Neuronal stem cell (in vitro differentiated cells): ENCODE measurements at regions not wholly inside any gene's neighbourhood (a gene's known extent, or its start where the extent isn't known, plus 50 kb on each side); places are given as distances from the start of the nearest gene placed in this dataset.

Experiments used
- DNase-seq: peaks from one replicate; pipeline ENCODE4 v3.0.0-alpha.2; 2013; ENCODE audit warnings: low spot score
- H2AFZ ChIP-seq: one replicate; pipeline ENCODE4 v1.6.1; 2013; ENCODE audit warnings: mild to moderate bottlenecking, low read length, inconsistent platforms
- H2AK5ac ChIP-seq: 2 replicates; pipeline ENCODE4 v1.6.1; 2013; ENCODE audit warnings: low read depth, mild to moderate bottlenecking, inconsistent platforms, low read length, moderate library complexity, mixed read lengths
- H2BK120ac ChIP-seq: 2 replicates; pipeline ENCODE4 v1.6.1; 2013; ENCODE audit warnings: low read depth, mild to moderate bottlenecking, inconsistent platforms, low read length, moderate library complexity, mixed read lengths
- H2BK12ac ChIP-seq: one replicate; pipeline ENCODE4 v1.6.1; 2013; ENCODE audit warnings: low read length, inconsistent platforms
- H2BK15ac ChIP-seq: 2 replicates; pipeline ENCODE4 v1.6.1; 2013; ENCODE audit warnings: mild to moderate bottlenecking, low read length, inconsistent platforms, mixed read lengths
- H2BK5ac ChIP-seq: one replicate; pipeline ENCODE4 v1.6.1; 2013; ENCODE audit warnings: inconsistent platforms, mild to moderate bottlenecking, low read length, moderate library complexity
- H3K14ac ChIP-seq: one replicate; pipeline ENCODE4 v1.6.1; 2013; ENCODE audit warnings: low read length, inconsistent platforms
- H3K18ac ChIP-seq: 2 replicates; pipeline ENCODE4 v1.6.1; 2013; ENCODE audit warnings: low read length, inconsistent platforms
- H3K23ac ChIP-seq: 2 replicates; pipeline ENCODE4 v1.6.1; 2013; ENCODE audit warnings: low read depth, mild to moderate bottlenecking, mixed read lengths, low read length, inconsistent platforms; ENCODE audit not compliant: poor library complexity
- H3K27ac ChIP-seq: replicated peaks from 3 replicates; pipeline ENCODE4 v1.5.1; 2013; ENCODE audit warnings: low read length, inconsistent platforms
- H3K27me3 ChIP-seq, 3 experiments: 2 replicates each; pipeline ENCODE4 v1.6.1; 2013; ENCODE audit warnings: low read length in 3 of 3, mild to moderate bottlenecking in 2 of 3, inconsistent platforms in 1 of 3, low read depth in 1 of 3, mixed read lengths in 1 of 3, moderate library complexity in 1 of 3; ENCODE audit not compliant: control insufficient read depth in 3 of 3, insufficient read depth in 3 of 3
- H3K36me3 ChIP-seq, 2 donors: replicated peaks in 1 of 2; 2 replicates each; pipeline ENCODE4 v1.6.1; 2013; ENCODE audit warnings: low read length in 2 of 2; ENCODE audit not compliant: control insufficient read depth in 2 of 2, insufficient read depth in 2 of 2
- H3K4ac ChIP-seq: 2 replicates; pipeline ENCODE4 v1.6.1; 2013; ENCODE audit warnings: inconsistent platforms, mild to moderate bottlenecking, low read length, moderate library complexity
- H3K4me1 ChIP-seq, 2 donors: 1 replicate in 1 of 2; 2 replicates in 1 of 2; pipeline ENCODE4 v1.6.1; 2013; ENCODE audit warnings: low read length in 2 of 2, low read depth in 1 of 2; ENCODE audit not compliant: control insufficient read depth in 2 of 2, insufficient read depth in 1 of 2
- H3K4me2 ChIP-seq: one replicate; pipeline ENCODE4 v1.6.1; 2013; ENCODE audit warnings: mild to moderate bottlenecking, low read length, inconsistent platforms; ENCODE audit not compliant: insufficient read depth, poor library complexity, severe bottlenecking
- H3K4me3 ChIP-seq, 2 donors: 2 replicates each; pipeline ENCODE4 v1.5.1; 2013; ENCODE audit warnings: low read length in 2 of 2, mild to moderate bottlenecking in 2 of 2, inconsistent platforms in 1 of 2, moderate library complexity in 1 of 2
- H3K79me1 ChIP-seq: one replicate; pipeline ENCODE4 v1.6.1; 2013; ENCODE audit warnings: low read depth, mild to moderate bottlenecking, inconsistent platforms, low read length, moderate library complexity
- H3K9ac ChIP-seq: one replicate; pipeline ENCODE4 v1.6.1; 2013; ENCODE audit warnings: mild to moderate bottlenecking, low read depth, low read length, inconsistent platforms; ENCODE audit not compliant: poor library complexity
- H3K9me3 ChIP-seq, 2 donors: replicated peaks in 1 of 2; 2 replicates each; pipeline versions ENCODE3 to v1.6.1; 2013; ENCODE audit warnings: low read length in 2 of 2, mild to moderate bottlenecking in 2 of 2, inconsistent platforms in 1 of 2, low read depth in 1 of 2, mixed read lengths in 1 of 2, moderate library complexity in 1 of 2; ENCODE audit not compliant: control insufficient read depth in 2 of 2, insufficient read depth in 1 of 2
- H4K8ac ChIP-seq: one replicate; pipeline ENCODE4 v1.6.1; 2013; ENCODE audit warnings: low read depth, mild to moderate bottlenecking, inconsistent platforms, low read length, moderate library complexity
- H4K91ac ChIP-seq: one replicate; pipeline ENCODE4 v1.6.1; 2013; ENCODE audit warnings: low read length, low read depth, mild to moderate bottlenecking, inconsistent platforms; ENCODE audit not compliant: poor library complexity
- WGBS, 2 donors: extraction: QIAGEN DNeasy Blood & Tissue Kit; methylation state at CpG; one replicate each; pipeline ENCODE4 v1.1.7; 2013; ENCODE audit warnings: missing lambda C conversion rate in 2 of 2, mixed read lengths in 1 of 2; ENCODE audit not compliant: insufficient read length in 2 of 2, insufficient replicate concordance in 1 of 2; ENCODE audit errors: extremely low coverage in 2 of 2; 5-methylcytosine and 5-hydroxymethylcytosine counted together

- Histone ChIP-seq H2AFZ (no peak overlapping the region), H3K23ac (no peak overlapping the region), H4K91ac (no peak overlapping the region), H2AK5ac (no peak overlapping the region), H3K36me3 (no peaks in the 10 kb centered on the region), H2BK15ac (no peak overlapping the region), H3K27ac (no peak overlapping the region), H3K27me3 (no peaks in the 10 kb centered on the region), H3K4me3 (no peak overlapping the region), H3K9ac (no peak overlapping the region), H2BK120ac (no peak overlapping the region), H3K4me2 (no peak overlapping the region), H3K4me1 (no peaks in the 10 kb centered on the region), H2BK5ac (no peak overlapping the region), H3K18ac (no peak overlapping the region), H3K4ac (no peak overlapping the region), H4K8ac (no peak overlapping the region), H3K9me3 (peaks cover 2 to 13% of the 10 kb centered on the region in 2 donors), H3K79me1 (peaks cover 2% of the 10 kb centered on the region), H3K14ac (no peak overlapping the region), H2BK12ac (no peak overlapping the region)
- WGBS, 2 donors: no CpG with 5 or more reads among the region's 1 CpG
- no peak for DNase-seq
Observed at GRCh38 chr18:10365021-10365500, 89.4 kb upstream of the APCDD1 start.

- Histone ChIP-seq H3K4me3 (no peak overlapping the region), H2BK15ac (no peak overlapping the region), H3K36me3 (no peaks in the 10 kb centered on the region), H3K27me3 (no peaks in the 10 kb centered on the region), H3K14ac (no peak overlapping the region), H3K4me2 (no peak overlapping the region), H3K9ac (no peak overlapping the region), H3K18ac (no peak overlapping the region), H3K23ac (no peak overlapping the region), H4K91ac (no peak overlapping the region), H3K4me1 (peaks cover 0 to under 1% of the 10 kb centered on the region in 2 donors), H2BK5ac (no peak overlapping the region), H2BK12ac (no peak overlapping the region), H3K27ac (no peak overlapping the region), H2BK120ac (no peak overlapping the region), H2AK5ac (no peak overlapping the region), H3K79me1 (peaks cover 2% of the 10 kb centered on the region), H4K8ac (no peak overlapping the region), H3K4ac (no peak overlapping the region), H2AFZ (no peak overlapping the region), H3K9me3 (peaks cover 2 to 13% of the 10 kb centered on the region in 2 donors)
- no CpG with 5 or more reads among the region's 5 CpGs for WGBS, 2 donors
- no peak for DNase-seq
Observed at GRCh38 chr18:10365901-10366300, 88.5 kb upstream of the APCDD1 start.

GRCh38 chr18:10367836-10368235 is 86.6 kb upstream of the APCDD1 start:
- Histone ChIP-seq H3K4ac (no peak overlapping the region), H2BK15ac (no peak overlapping the region), H3K4me3 (no peak overlapping the region), H3K79me1 (peaks cover 2% of the 10 kb centered on the region), H3K23ac (no peak overlapping the region), H3K9me3 (peaks cover 2 to 10% of the 10 kb centered on the region in 2 donors), H3K36me3 (no peaks in the 10 kb centered on the region), H2BK5ac (no peak overlapping the region), H3K14ac (no peak overlapping the region), H2AFZ (no peak overlapping the region), H2AK5ac (no peak overlapping the region), H2BK12ac (no peak overlapping the region), H3K27me3 (no peaks in the 10 kb centered on the region), H3K4me1 (peaks cover 0 to 2% of the 10 kb centered on the region in 2 donors), H3K4me2 (no peak overlapping the region), H3K9ac (no peak overlapping the region), H2BK120ac (no peak overlapping the region), H3K18ac (no peak overlapping the region), H3K27ac (no peak overlapping the region), H4K8ac (no peak overlapping the region), H4K91ac (no peak overlapping the region)
- no peak for DNase-seq
- no CpG with 5 or more reads among the region's 3 CpGs for WGBS, 2 donors

DNA sequence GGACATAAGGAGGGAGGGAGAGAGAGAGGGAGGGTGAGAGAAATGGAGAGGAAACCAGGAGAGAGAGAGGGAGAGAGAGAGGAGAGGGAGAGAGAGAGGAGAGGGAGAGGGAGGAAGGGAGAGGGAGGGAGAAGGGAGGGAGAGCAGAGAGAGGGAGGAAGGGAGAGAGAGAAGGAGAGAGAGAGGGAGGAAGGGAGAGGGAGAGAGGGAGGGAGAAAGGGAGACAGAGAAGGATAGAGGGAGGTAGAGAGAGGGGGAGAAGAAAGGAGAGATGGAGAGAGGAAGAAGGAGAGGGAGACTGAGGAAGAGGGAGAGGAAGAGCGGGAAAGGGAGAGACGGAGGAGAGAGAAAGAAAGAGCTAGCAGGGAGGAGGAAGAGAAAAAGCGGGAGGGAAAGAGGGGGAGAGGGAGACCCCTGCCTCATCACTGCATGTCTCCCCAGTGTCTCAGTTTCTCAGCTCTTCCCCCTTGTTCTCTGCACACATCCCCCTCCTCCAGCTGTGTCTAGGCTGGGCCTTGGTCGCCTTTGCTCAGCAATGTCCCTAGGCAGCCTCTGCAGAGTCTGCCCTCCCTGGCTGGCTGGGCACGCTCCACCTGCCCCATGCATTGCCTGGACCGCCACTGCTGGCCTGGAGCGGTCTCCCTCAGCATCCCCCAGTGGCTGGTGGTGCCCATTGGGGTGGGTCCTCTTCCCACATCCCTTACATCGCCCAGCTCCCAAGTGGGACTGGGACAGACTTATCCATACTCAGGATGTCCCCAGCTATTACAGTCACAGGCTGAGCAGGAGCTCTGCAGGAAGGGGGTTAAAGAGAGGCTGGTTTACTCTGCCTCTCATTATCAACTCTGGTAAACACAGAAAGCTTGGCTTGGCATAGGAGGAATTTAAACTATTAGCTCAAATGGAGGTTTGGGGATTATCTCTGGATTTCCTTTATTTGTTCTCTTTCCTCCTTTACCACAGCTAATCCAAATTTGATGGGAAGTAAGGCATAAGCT is 85.7 kb upstream of the APCDD1 start:
- no peak for DNase-seq
- H3K4me3 ChIP-seq: no peak overlapping the region
- no peak overlapping the region for H3K4ac ChIP-seq
- peaks cover 2 to 7% of the 10 kb centered on the region in 2 donors for H3K9me3 ChIP-seq
- no peak overlapping the region for H2BK5ac ChIP-seq
- H3K4me2 ChIP-seq: no peak overlapping the region
- H3K14ac ChIP-seq: no peak overlapping the region
- H4K91ac ChIP-seq: no peak overlapping the region
- WGBS, 2 donors: no CpG with 5 or more reads among the region's 8 CpGs
- peak overlapping the region; percentile 42 for H2AFZ ChIP-seq
- peak overlapping the region; percentile 12 for H3K18ac ChIP-seq
- no peak overlapping the region for H3K23ac ChIP-seq
- H2BK120ac ChIP-seq: no peak overlapping the region
- peaks cover 0 to 2% of the 10 kb centered on the region in 2 donors for H3K4me1 ChIP-seq
- H2AK5ac ChIP-seq: no peak overlapping the region
- peaks cover 2% of the 10 kb centered on the region for H3K79me1 ChIP-seq
- H2BK12ac ChIP-seq: no peak overlapping the region
- H3K27me3 ChIP-seq: no peaks in the 10 kb centered on the region
- H3K27ac ChIP-seq: no peak overlapping the region
- H3K36me3 ChIP-seq: no peaks in the 10 kb centered on the region
- H4K8ac ChIP-seq: no peak overlapping the region
- no peak overlapping the region for H2BK15ac ChIP-seq
- H3K9ac ChIP-seq: no peak overlapping the region
